HUES64 (cell line): ENCODE measurements at regions not wholly inside any gene's neighbourhood (a gene's known extent, or its start where the extent isn't known, plus 50 kb on each side); places are given as distances from the start of the nearest gene placed in this dataset.

ENCODE experiments used
- H3K27ac ChIP-seq: 2 replicates; pipeline ENCODE4 v1.7.0; 2013; ENCODE audit warnings: low read depth, low read length, inconsistent platforms
- H3K27me3 ChIP-seq: 2 replicates; pipeline ENCODE4 v1.6.1; 2013; ENCODE audit warnings: mild to moderate bottlenecking, low read length; ENCODE audit not compliant: insufficient read depth
- H3K36me3 ChIP-seq: 2 replicates; pipeline ENCODE4 v1.6.1; 2013; ENCODE audit warnings: mild to moderate bottlenecking, low read length; ENCODE audit not compliant: insufficient read depth
- H3K4me1 ChIP-seq: 2 replicates; pipeline ENCODE4 v1.6.1; 2013; ENCODE audit warnings: mild to moderate bottlenecking, low read length, moderate library complexity; ENCODE audit not compliant: insufficient read depth
- H3K4me3 ChIP-seq: 2 replicates; pipeline ENCODE4 v1.5.1; 2013; ENCODE audit warnings: mild to moderate bottlenecking, low read length, moderate library complexity
- H3K9ac ChIP-seq: 2 replicates; pipeline ENCODE4 v1.6.1; 2013; ENCODE audit warnings: mild to moderate bottlenecking, low read depth, low read length
- H3K9me3 ChIP-seq: 2 replicates; pipeline ENCODE4 v1.6.1; 2013; ENCODE audit warnings: low read depth, low read length; ENCODE audit not compliant: insufficient read depth
- WGBS: fragments of 150-250, 120-280 bp; methylation state at CpG from one replicate; pipeline ENCODE4 v1.1.7; 2013; ENCODE audit warnings: missing lambda C conversion rate; 5-methylcytosine and 5-hydroxymethylcytosine counted together

DNA sequence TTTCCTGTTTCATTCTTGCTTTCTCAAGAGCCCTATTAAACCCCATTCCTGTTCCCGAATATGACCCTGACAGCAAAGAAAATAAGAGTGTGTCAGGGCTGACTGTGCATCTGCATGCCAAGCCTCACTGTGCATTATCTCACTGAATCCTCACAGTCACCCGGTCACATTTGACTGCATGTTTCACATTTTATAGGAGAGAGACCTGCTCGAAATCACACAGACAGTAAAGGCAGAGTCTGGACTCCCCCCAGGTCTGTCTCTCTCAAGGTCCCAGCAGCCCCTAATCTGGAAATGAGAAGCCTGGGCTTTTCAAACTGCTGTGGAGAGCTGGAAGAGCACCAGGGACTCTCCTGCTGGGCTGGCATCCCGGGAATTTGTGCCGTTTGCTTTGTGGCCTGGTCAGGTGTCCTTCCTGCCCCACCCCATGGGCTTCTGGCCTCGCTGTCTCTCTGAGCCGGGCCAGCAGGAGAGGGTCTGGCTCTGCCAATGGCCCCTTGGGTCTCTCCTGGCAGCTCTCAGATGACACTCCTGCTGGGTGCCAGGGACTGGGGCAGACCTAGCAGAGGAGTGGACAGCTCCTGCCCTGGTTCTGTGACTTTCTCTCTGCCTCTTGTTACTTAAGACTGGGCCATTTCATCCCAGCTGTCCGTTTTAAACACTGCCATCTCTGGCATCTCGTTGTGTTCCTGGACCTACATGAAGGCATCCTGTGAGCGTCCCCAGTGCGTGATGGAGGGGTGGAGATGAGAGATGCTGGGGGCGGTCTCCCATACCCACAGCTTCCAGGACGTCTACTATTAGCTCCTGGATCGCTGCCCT is 173.6 kb downstream of the ARHGAP12 start:
- Histone ChIP-seq H3K4me1 (peaks cover 43% of the 10 kb centered on the region), H3K9ac (peak overlapping the region; percentile 22; the same call in 1 of the 2 replicates)
- 57% methylated on average over 14 of the region's 14 CpGs for WGBS

GRCh38 chr10:31753681-31754080 is 174.9 kb downstream of the ARHGAP12 start:
- no peak overlapping the region for H3K27ac ChIP-seq

More for the DNA sequence above, 173.6 kb downstream of the ARHGAP12 start:
- Histone ChIP-seq H3K27me3 (no peaks in the 10 kb centered on the region), H3K36me3 (no peaks in the 10 kb centered on the region), H3K27ac (peak overlapping the region; percentile 64; the same call in 1 of the 2 replicates), H3K9me3 (no peaks in the 10 kb centered on the region), H3K4me3 (no peak overlapping the region)

GRCh38 chr10:31752170-31752569 is 176.5 kb downstream of the ARHGAP12 start:
- Histone ChIP-seq H3K9me3 (no peaks in the 10 kb centered on the region), H3K4me1 (peaks cover 27% of the 10 kb centered on the region), H3K27me3 (no peaks in the 10 kb centered on the region), H3K9ac (no peak overlapping the region), H3K36me3 (no peaks in the 10 kb centered on the region), H3K27ac (no peak overlapping the region), H3K4me3 (no peak overlapping the region)
- whole genome bisulfite sequencing: 95% methylated on average over 1 of the region's 1 CpG

More at GRCh38 chr10:31753681-31754080, 174.9 kb downstream of the ARHGAP12 start:
- Histone ChIP-seq H3K4me3 (no peak overlapping the region), H3K9me3 (no peaks in the 10 kb centered on the region), H3K4me1 (peaks cover 39% of the 10 kb centered on the region), H3K36me3 (no peaks in the 10 kb centered on the region), H3K9ac (no peak overlapping the region), H3K27me3 (no peaks in the 10 kb centered on the region)
- WGBS: 96% methylated on average over 6 of the region's 6 CpGs

- Histone ChIP-seq H3K36me3 (no peaks in the 10 kb centered on the region), H3K27ac (no peak overlapping the region), H3K9ac (no peak overlapping the region), H3K4me1 (peaks cover 23% of the 10 kb centered on the region), H3K4me3 (no peak overlapping the region), H3K27me3 (no peaks in the 10 kb centered on the region), H3K9me3 (no peaks in the 10 kb centered on the region)
- 93% methylated on average over 9 of the region's 9 CpGs for WGBS
Measured at GRCh38 chr10:31751738-31752080, 176.9 kb downstream of the ARHGAP12 start.

- Histone ChIP-seq H3K9me3 (no peaks in the 10 kb centered on the region), H3K36me3 (no peaks in the 10 kb centered on the region), H3K27me3 (no peaks in the 10 kb centered on the region), H3K27ac (no peak overlapping the region), H3K9ac (no peak overlapping the region), H3K4me3 (no peak overlapping the region), H3K4me1 (peaks cover 17% of the 10 kb centered on the region)
- WGBS: 93% methylated on average over 7 of the region's 7 CpGs
Measured at GRCh38 chr10:31751051-31751737, 177.4 kb downstream of the ARHGAP12 start.

DNA sequence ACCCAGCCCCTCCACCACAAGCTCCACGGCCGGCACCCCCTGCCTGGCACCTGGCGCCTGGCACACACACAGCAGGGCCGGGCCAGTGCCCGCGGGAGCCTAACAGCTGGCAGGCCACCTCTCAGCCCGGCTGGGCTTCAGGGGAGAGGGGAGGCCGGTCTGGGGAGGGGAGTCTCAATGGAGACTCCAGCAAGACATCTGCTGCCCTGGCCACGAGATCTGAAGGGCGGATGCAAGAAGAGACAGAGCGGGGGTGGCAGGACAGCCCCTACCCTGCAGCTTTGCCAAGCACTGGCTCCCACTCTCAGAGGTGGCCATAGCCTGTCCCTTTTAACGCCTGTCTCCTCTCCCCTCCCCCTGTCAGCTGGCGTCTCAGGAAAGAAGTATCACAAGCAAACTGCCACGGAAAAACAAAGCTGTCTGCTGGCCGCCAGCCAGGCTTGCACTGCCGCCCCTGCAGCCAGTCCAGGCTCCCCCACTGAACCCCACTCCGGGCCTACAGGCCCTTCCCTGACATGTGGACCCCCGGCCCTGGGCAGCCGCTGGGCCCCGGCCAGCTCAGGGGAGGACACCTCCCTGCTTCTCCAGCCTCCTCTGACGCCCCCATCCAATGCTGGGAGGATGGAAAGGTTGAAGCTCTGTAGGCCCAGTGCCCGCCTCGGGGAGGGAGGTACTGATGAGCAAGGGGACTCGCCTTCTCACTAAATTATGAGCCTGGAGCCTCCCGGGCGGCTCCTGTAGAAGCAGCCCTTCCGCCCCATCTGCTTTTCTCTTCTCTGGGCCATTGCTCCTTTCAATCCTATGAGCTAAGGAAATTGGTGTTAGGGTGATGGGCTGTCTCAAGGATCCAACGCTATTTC is 178.4 kb downstream of the ARHGAP12 start:
- H3K9me3 ChIP-seq: no peaks in the 10 kb centered on the region
- H3K9ac ChIP-seq: no peak overlapping the region
- H3K4me1 ChIP-seq: peaks cover 8% of the 10 kb centered on the region
- no peak overlapping the region for H3K4me3 ChIP-seq
- H3K36me3 ChIP-seq: no peaks in the 10 kb centered on the region
- 84% methylated on average over 28 of the region's 28 CpGs for WGBS
- H3K27ac ChIP-seq: no peak overlapping the region
- no peaks in the 10 kb centered on the region for H3K27me3 ChIP-seq

DNA sequence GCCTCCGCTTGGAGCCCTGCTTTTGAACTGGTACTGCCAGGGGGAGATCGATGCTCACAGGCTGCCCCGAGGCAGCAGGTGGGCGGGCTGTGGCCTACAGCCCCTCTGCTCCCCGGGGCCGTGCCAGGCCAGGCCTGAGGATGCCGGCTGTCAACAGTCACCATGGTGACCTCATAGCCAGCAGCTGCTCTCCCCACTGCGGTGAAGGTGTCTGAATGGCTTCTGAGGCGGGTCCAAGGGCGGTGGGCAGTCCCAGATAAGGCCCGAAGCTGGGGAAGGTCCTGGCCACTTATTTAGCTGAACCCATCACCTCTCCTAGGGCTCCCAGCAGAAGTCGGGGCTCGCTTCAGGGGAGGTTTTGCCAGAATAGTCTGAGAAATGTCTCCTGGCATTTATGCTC is 179.3 kb downstream of the ARHGAP12 start:
- Histone ChIP-seq H3K27me3 (no peaks in the 10 kb centered on the region), H3K27ac (no peak overlapping the region), H3K9me3 (no peaks in the 10 kb centered on the region), H3K9ac (no peak overlapping the region), H3K4me3 (no peak overlapping the region), H3K36me3 (no peaks in the 10 kb centered on the region), H3K4me1 (no peaks in the 10 kb centered on the region)
- WGBS: 82% methylated on average over 13 of the region's 13 CpGs

GRCh38 chr10:31745612-31746376 is 182.8 kb downstream of the ARHGAP12 start:
- Histone ChIP-seq H3K27me3 (no peaks in the 10 kb centered on the region), H3K9me3 (no peaks in the 10 kb centered on the region), H3K4me3 (no peak overlapping the region), H3K4me1 (no peaks in the 10 kb centered on the region), H3K36me3 (no peaks in the 10 kb centered on the region), H3K27ac (no peak overlapping the region), H3K9ac (no peak overlapping the region)
- WGBS: 92% methylated on average over 9 of the region's 9 CpGs

- no peak overlapping the region for H3K9ac ChIP-seq
- WGBS: 100% methylated on average over 1 of the region's 1 CpG
- H3K36me3 ChIP-seq: no peaks in the 10 kb centered on the region
- no peaks in the 10 kb centered on the region for H3K9me3 ChIP-seq
- H3K27me3 ChIP-seq: no peaks in the 10 kb centered on the region
- H3K4me3 ChIP-seq: no peak overlapping the region
- H3K27ac ChIP-seq: no peak overlapping the region
- no peaks in the 10 kb centered on the region for H3K4me1 ChIP-seq
Measured at GRCh38 chr10:31744025-31744424, 184.6 kb downstream of the ARHGAP12 start.

- 92% methylated on average over 1 of the region's 1 CpG for whole genome bisulfite sequencing
- 0 out of 2 replicates have a peak, but pooled peaks cover 4% of the 10 kb centered on the region for H3K9me3 ChIP-seq
- H3K36me3 ChIP-seq: no peaks in the 10 kb centered on the region
- H3K27me3 ChIP-seq: no peaks in the 10 kb centered on the region
- no peak overlapping the region for H3K9ac ChIP-seq
- H3K4me1 ChIP-seq: no peaks in the 10 kb centered on the region
- no peak overlapping the region for H3K4me3 ChIP-seq
- H3K27ac ChIP-seq: no peak overlapping the region
Measured at GRCh38 chr10:31742255-31742654, 186.4 kb downstream of the ARHGAP12 start.
